RWPE1 (cell line): ENCODE measurements at regions not wholly inside any gene's neighbourhood (a gene's known extent, or its start where the extent isn't known, plus 50 kb on each side); places are given as distances from the start of the nearest gene placed in this dataset.

Experiments used
- CTCF ChIA-PET: fragments of 350-600 bp; sonication (Branson Sonifier 250); formaldehyde crosslinking; extraction: SDS; loops from one replicate; lab custom pipeline; 2021; lab: Yijun Ruan, JAX
- POLR2A ChIA-PET: fragments of 400-600 bp; formaldehyde crosslinking; extraction: SDS; loops from one replicate; lab custom pipeline; 2020; ENCODE audit warnings: antibody characterized with exemption; ENCODE audit not compliant: low non-redundant PET; lab: Yijun Ruan, JAX
- DNase-seq: peaks from one replicate; pipeline ENCODE4 v3.0.0; 2012; ENCODE audit warnings: low spot score
- H3K27ac ChIP-seq: fragments of 450-650 bp; 2 replicates; pipeline ENCODE4 v1.5.1; 2017
- TF ChIP-seq, protein P1 (sequence below): fragments of 450-650 bp; conservative IDR thresholded peaks from 2 replicates; pipeline ENCODE4 v1.5.1; 2017; ENCODE audit warnings: low read depth, mild to moderate bottlenecking

GRCh38 chr2:7607441-7608173 lies 690.4 kb downstream of the RNF144A start:
- CTCF ChIA-PET, result interaction anchor here (0.6 kb wide), 2 partner anchors 11 to 1674 kb away, joined by 4 to 5 read pairs; no protein-coding TSS in a partner anchor
- DNase-seq, result no peak
- TF ChIP-seq, protein P1, sequence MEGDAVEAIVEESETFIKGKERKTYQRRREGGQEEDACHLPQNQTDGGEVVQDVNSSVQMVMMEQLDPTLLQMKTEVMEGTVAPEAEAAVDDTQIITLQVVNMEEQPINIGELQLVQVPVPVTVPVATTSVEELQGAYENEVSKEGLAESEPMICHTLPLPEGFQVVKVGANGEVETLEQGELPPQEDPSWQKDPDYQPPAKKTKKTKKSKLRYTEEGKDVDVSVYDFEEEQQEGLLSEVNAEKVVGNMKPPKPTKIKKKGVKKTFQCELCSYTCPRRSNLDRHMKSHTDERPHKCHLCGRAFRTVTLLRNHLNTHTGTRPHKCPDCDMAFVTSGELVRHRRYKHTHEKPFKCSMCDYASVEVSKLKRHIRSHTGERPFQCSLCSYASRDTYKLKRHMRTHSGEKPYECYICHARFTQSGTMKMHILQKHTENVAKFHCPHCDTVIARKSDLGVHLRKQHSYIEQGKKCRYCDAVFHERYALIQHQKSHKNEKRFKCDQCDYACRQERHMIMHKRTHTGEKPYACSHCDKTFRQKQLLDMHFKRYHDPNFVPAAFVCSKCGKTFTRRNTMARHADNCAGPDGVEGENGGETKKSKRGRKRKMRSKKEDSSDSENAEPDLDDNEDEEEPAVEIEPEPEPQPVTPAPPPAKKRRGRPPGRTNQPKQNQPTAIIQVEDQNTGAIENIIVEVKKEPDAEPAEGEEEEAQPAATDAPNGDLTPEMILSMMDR, result no peak
- H3K27ac ChIP-seq, result no peak overlapping the region
- POLR2A ChIA-PET, result no interaction called here

DNA sequence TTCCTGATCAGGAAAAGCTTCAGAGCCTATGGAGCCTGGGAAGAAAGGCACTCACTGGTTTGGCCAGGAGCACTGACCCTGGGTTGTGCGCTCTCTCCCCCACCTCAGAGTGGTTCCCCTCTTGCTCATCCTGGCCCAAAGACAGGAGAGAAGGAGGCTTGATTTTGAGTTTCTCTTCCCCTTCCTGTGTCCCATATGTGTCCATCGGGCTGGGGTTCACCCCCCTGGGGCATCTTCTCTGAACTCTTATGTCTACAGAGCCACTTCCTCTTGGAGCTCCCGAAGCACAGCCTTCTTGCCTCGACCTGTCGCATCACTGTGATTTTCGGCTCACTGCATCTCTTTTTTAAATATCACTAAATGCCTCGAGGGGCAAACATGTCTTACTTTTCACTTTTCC lies 692.3 kb downstream of the RNF144A start:
- TF ChIP-seq, protein P1, result no peak
- POLR2A ChIA-PET, result no interaction called here
- CTCF ChIA-PET, result no interaction called here
- no peak overlapping the region for H3K27ac ChIP-seq
- no peak for DNase-seq

DNA sequence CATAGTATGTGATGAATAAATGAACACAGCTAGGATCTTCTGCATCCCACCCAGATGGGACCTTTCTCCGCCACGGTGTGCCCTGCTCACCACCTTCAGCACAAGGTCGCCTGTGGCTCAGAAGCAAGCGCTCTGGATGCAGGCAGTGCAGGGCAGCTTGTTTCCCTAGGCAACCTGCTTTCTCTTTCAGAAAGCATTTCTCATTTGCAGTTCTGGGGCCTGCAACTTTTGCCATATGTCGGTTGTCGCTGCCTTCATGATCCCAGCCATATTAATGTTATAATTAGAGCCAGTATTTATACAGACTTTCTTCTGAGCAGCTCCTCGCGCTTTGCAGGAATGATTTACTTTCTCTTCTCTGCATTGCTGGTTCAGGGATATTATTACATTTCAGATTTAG lies 692.8 kb downstream of the RNF144A start:
- H3K27ac ChIP-seq, result no peak overlapping the region
- TF ChIP-seq, protein P1, result no peak
- ChIA-PET CTCF (no interaction called here), POLR2A (no interaction called here)
- no peak for DNase-seq

DNA sequence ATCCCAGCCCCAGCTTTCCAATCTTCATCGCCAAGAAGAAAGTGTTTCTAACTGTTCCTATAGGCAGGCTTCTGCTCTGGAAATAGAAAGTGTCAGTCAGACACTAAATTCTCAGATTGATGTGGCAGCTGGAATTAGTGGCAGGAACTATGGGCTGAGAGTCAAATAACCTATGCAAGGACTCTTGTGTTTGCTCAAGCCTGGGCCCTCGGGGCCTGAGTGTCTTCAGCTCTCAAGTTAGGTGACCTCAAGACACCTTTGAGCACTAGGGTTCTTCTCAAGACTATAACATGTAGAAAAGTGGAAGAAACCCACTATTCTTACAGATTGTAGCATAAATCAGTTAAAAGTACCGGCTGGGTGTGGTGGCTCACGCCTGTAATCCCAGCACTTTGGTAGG lies 694.5 kb downstream of the RNF144A start:
- no peak overlapping the region for H3K27ac ChIP-seq
- ChIA-PET POLR2A (no interaction called here), CTCF (no interaction called here)
- TF ChIP-seq, protein P1, result no peak
- no peak for DNase-seq

DNA sequence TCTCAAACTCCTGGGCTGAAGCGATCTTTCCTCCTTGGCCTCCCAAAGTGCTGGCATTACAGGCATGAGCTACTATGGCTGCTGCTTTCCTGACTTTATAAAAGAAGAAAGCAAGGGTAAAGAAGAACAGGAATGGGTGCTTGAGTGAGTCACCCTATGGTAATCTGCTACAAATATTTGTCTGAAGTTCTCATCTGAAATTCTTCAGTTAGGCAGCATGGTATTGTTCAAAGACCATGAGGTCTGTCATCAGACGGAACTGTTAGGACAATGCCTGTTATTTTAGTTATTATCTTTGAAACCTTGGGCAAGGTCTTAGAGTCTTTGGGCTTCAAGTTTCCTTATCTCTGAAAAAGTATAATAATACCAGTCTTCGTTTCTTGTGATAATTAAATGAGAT lies 695.8 kb downstream of the RNF144A start:
- ChIA-PET POLR2A (no interaction called here), CTCF (interaction anchor here (0.6 kb wide), 1 partner anchor 407 kb away, joined by 4 read pairs; no protein-coding TSS in a partner anchor)
- H3K27ac ChIP-seq, result no peak overlapping the region
- DNase-seq, result peak; percentile 8
- TF ChIP-seq, protein P1, result no peak

DNA sequence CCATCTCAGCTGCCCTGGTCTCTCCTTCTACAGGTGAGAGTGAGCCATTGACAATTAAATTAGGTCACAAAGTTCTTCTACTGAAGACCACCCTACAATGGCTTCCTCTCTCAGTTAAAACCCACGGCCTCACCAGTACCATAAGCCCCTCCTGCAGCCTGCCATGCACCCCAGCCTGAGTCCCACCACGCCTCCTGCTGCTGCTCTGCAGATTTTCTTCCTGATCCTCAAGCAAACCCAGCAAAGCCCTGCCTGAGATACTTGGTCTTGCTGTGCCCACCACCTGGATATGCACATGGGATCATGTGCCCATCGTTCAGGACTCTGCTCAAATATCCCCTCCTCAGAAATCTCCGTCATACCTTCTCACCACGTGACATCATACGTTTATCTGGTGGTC lies 696.6 kb downstream of the RNF144A start:
- H3K27ac ChIP-seq, result no peak overlapping the region
- TF ChIP-seq, protein P1, result no peak
- no peak for DNase-seq
- POLR2A ChIA-PET, result no interaction called here
- CTCF ChIA-PET, result no interaction called here
